ENCODE measurements at regions not wholly inside any gene's neighbourhood (a gene's known extent, or its start where the extent isn't known, plus 50 kb on each side); places are given as distances from the start of the nearest gene placed in this dataset.

GRCh38 chr9:89863141-89863540 is 258.3 kb downstream of the GADD45G start:
- TF ChIP-seq CTCF (IDR thresholded peaks at IDR 0.05) (no peak), POLR2A (IDR thresholded peaks at IDR 0.05) (no peak), POLR2AphosphoS5 (IDR thresholded peaks at IDR 0.05) (no peak)
